SK-N-SH treated with all-trans-retinoic acid at 6 μM for 48 hours (cell line): ENCODE measurements at regions not wholly inside any gene's neighbourhood (a gene's known extent, or its start where the extent isn't known, plus 50 kb on each side); places are given as distances from the start of the nearest gene placed in this dataset.

Experiments used
- ARNTL ChIP-seq: fragments of 450-650 bp; formaldehyde crosslinking; IDR thresholded peaks from 2 replicates; pipeline ENCODE4 v1.5.0; 2020; ENCODE audit warnings: low read depth, mild to moderate bottlenecking, moderate library complexity, borderline replicate concordance
- ISL1 ChIP-seq: fragments of 250-450 bp; sonication (Bioruptor Pico); IDR thresholded peaks from 2 replicates; pipeline ENCODE4 v2.1.2; 2022; ENCODE audit warnings: mild to moderate bottlenecking, moderate library complexity
- OSR1 ChIP-seq: fragments of 250-450 bp; sonication (Bioruptor Pico); IDR thresholded peaks from 2 replicates; pipeline ENCODE4 v1.8.0; 2022; ENCODE audit warnings: moderate library complexity, mild to moderate bottlenecking, inconsistent platforms
- RARB ChIP-seq: fragments of 250-450 bp; sonication (Bioruptor Pico); IDR thresholded peaks from 2 replicates; pipeline ENCODE4 v1.8.0; 2021; ENCODE audit warnings: mild to moderate bottlenecking, moderate library complexity
- TCF4 ChIP-seq: fragments of 250-450 bp; sonication (Bioruptor Pico); IDR thresholded peaks from 2 replicates; pipeline ENCODE4 v1.8.0; 2021; ENCODE audit warnings: mild to moderate bottlenecking, moderate library complexity, borderline replicate concordance
- ZFP3 ChIP-seq: fragments of 250-450 bp; sonication (Bioruptor Pico); IDR thresholded peaks from 2 replicates; pipeline ENCODE4 v1.5.0; 2020; ENCODE audit warnings: mild to moderate bottlenecking, moderate library complexity
- ZNF565 ChIP-seq: fragments of 450-650 bp; formaldehyde crosslinking; conservative IDR thresholded peaks from 2 replicates; pipeline ENCODE4 v1.5.0; 2020; ENCODE audit warnings: low read depth, mild to moderate bottlenecking, moderate library complexity
- ZNF70 ChIP-seq: fragments of 450-650 bp; formaldehyde crosslinking; IDR thresholded peaks from 2 replicates; pipeline ENCODE4 v1.5.0; 2020; ENCODE audit warnings: mild to moderate bottlenecking, moderate library complexity
- TF ChIP-seq, protein P1 (sequence below): fragments of 250-450 bp; sonication (Bioruptor Pico); IDR thresholded peaks from 2 replicates; pipeline ENCODE4 v1.8.0; 2021; ENCODE audit warnings: low read depth, mild to moderate bottlenecking, moderate library complexity, borderline replicate concordance

DNA sequence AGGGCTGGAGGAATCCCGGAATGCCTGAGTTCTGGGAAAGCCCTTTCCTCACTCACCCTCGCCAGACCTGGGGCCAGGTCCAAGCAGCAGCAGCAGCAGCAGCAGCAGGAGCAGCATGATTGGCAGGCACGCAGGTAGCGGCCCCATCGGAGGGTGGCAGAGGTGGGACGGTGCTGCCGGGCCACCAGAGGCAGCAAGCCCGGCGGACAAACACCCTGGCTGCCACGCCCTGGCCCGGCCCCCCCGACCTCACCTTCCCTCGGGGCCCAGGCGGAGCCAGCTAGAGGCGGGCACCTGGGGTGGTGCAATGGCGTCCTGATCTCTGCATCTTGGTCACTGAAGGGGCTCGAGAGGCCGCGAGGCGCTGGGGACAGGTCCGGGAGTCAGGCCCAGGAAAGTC, 122.4 kb downstream of the LAT start:
- TF ChIP-seq ZNF70 (CRISPR knock-in tag) (no peak), ISL1 (no peak), ZNF565 (CRISPR knock-in tag) (no peak), RARB (CRISPR knock-in tag) (no peak), OSR1 (CRISPR knock-in tag) (no peak), ZFP3 (CRISPR knock-in tag) (no peak), ARNTL (CRISPR knock-in tag) (no peak), TCF4 (CRISPR knock-in tag) (no peak)
- TF ChIP-seq, protein P1, sequence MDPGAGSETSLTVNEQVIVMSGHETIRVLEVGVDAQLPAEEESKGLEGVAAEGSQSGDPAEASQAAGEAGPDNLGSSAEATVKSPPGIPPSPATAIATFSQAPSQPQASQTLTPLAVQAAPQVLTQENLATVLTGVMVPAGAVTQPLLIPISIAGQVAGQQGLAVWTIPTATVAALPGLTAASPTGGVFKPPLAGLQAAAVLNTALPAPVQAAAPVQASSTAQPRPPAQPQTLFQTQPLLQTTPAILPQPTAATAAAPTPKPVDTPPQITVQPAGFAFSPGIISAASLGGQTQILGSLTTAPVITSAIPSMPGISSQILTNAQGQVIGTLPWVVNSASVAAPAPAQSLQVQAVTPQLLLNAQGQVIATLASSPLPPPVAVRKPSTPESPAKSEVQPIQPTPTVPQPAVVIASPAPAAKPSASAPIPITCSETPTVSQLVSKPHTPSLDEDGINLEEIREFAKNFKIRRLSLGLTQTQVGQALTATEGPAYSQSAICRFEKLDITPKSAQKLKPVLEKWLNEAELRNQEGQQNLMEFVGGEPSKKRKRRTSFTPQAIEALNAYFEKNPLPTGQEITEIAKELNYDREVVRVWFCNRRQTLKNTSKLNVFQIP (CRISPR knock-in tag) = no peak
